Activated naive CD4-positive, alpha-beta T cell treated with anti-CD3 and anti-CD28 coated beads for 36 hours (primary cell): ENCODE measurements at regions not wholly inside any gene's neighbourhood (a gene's known extent, or its start where the extent isn't known, plus 50 kb on each side); places are given as distances from the start of the nearest gene placed in this dataset.

Experiments used
- CTCF ChIA-PET: fragments of 350-600 bp; sonication (Branson Sonifier 250); formaldehyde crosslinking; loops from one replicate; lab custom pipeline; 2021; ENCODE audit warnings: antibody characterized with exemption; lab: Charles Lee
- DNase-seq: peaks from one replicate; pipeline ENCODE4 v3.0.0-alpha.2; 2020
- H3K27ac Mint-ChIP-seq: one replicate; pipeline ENCODE4 v1.8.0; 2021; ENCODE audit warnings: mild to moderate bottlenecking, mixed read lengths
- H3K27me3 Mint-ChIP-seq: one replicate; pipeline ENCODE4 v1.8.0; 2021; ENCODE audit warnings: low read depth, mixed read lengths
- H3K36me3 Mint-ChIP-seq: one replicate; pipeline ENCODE4 v1.8.0; 2021; ENCODE audit warnings: low read depth, mixed read lengths
- H3K4me1 Mint-ChIP-seq: one replicate; pipeline ENCODE4 v1.8.0; 2021; ENCODE audit warnings: low read depth, mixed read lengths
- H3K4me3 Mint-ChIP-seq: one replicate; pipeline ENCODE4 v1.8.0; 2021; ENCODE audit warnings: mild to moderate bottlenecking, moderate library complexity, mixed read lengths
- H3K9me3 Mint-ChIP-seq: one replicate; pipeline ENCODE4 v1.8.0; 2021; ENCODE audit warnings: mixed read lengths
- intact Hi-C: fragments of 100-400 bp; cut with micrococcal nuclease; formaldehyde crosslinking; loops from one replicate; pipeline ENCODE4 v1.15.1; 2023

DNA sequence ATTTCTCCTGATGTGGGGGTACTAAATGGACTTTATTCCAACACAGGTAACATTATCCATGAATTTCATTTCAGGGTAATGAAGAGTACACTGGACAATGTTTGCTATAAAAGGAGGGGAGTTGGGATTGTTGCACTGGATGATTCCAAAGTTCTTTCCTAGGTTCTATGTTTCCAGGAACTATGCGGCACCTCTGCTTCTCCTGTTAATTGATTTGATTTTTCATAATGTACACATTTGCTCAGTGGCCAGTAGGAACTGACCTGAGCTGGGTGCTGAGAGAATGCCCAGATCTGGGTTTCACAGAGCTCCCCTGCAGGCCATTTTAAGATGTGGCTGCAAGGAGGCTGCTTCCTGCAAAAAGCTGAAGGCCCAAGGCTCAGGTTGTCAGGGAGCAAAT lies 171.7 kb downstream of the KLF13 start:
- Mint-ChIP-seq H3K27ac (no peak overlapping the region), H3K4me3 (no peak overlapping the region), H3K4me1 (no peaks in the 10 kb centered on the region), H3K36me3 (no peaks in the 10 kb centered on the region), H3K27me3 (no peaks in the 10 kb centered on the region), H3K9me3 (no peaks in the 10 kb centered on the region)
- CTCF ChIA-PET = interaction anchor here (1.6 to 2.6 kb wide), 2 partner anchors 8 to 10 kb away, joined by 3 to 15 read pairs; no protein-coding TSS in a partner anchor
- DNase-seq = no peak
- intact Hi-C loops = loop anchor here (10.0 kb wide), 1 partner anchor 376 kb away; the partner anchor contains the start of gene OTUD7A

DNA sequence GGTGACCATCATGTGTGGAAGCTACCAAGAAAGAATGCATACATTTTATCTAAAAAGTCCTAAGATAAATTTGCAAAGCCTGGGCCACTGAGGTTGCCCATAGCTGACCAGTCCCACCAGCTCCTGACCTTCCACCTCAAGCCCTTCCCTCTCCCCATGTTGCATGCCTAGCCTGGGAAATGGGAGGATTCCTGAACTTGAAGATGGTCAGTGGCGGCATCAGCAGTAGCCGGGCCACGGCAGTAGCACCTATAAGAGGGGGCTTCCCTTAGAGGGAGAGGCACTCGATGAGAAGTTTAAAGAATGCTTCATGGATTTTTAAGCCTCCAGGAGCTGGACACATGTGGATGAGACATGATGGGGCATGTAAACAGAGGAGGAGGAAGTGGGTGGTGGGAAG lies 172.1 kb downstream of the KLF13 start:
- intact Hi-C loops = loop anchor here (10.0 kb wide), 1 partner anchor 376 kb away; the partner anchor contains the start of gene OTUD7A
- H3K27me3 Mint-ChIP-seq = no peaks in the 10 kb centered on the region
- DNase-seq = no peak
- no peaks in the 10 kb centered on the region for H3K36me3 Mint-ChIP-seq
- CTCF ChIA-PET = interaction anchor here (1.6 to 2.6 kb wide), 2 partner anchors 8 to 10 kb away, joined by 3 to 15 read pairs; no protein-coding TSS in a partner anchor
- no peak overlapping the region for H3K27ac Mint-ChIP-seq
- no peak overlapping the region for H3K4me3 Mint-ChIP-seq
- H3K9me3 Mint-ChIP-seq = no peaks in the 10 kb centered on the region
- no peaks in the 10 kb centered on the region for H3K4me1 Mint-ChIP-seq

DNA sequence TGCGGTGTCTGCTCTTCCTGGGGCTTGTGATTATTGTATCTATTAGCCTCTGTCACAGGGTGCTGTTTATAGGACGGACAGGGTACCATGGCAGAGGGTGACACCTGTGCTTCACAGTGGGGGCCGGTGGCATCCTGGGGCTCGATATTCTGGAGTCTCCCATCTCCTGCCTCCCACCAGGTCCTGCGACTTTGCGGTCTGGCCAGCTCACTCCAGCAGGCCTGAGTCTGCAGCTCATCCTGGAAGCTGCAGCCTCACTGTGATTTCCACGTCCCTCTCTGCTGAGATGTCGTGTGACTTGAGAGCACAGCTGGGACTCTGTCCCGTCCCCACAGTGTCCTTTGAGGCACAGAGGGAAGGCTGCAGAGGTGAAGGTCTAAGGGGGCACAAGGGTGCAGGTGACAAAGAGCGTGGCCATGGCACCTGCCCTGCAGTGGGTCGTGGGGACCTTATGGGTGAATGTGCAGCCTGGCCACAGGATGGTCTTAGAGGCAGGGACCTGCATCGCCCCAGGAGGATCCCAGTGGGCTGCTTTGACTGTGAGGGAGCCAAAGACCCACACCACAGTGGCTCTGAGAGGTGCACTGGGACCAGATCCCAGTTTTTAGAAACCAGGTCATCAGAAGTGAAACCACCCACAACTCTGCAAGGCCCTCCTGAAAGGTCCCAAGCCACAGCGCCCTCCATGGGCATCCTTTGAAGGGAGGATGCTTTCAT lies 172.8 kb downstream of the KLF13 start:
- Mint-ChIP-seq H3K4me3 (no peak overlapping the region), H3K36me3 (no peaks in the 10 kb centered on the region), H3K9me3 (no peaks in the 10 kb centered on the region), H3K4me1 (no peaks in the 10 kb centered on the region), H3K27me3 (no peaks in the 10 kb centered on the region), H3K27ac (no peak overlapping the region)
- CTCF ChIA-PET = interaction anchor here (1.6 to 2.6 kb wide), 2 partner anchors 9 to 11 kb away, joined by 3 to 15 read pairs; no protein-coding TSS in a partner anchor
- intact Hi-C loops = loop anchor here (10.0 kb wide), 1 partner anchor 375 kb away; the partner anchor contains the start of gene OTUD7A
- DNase-seq = no peak

DNA sequence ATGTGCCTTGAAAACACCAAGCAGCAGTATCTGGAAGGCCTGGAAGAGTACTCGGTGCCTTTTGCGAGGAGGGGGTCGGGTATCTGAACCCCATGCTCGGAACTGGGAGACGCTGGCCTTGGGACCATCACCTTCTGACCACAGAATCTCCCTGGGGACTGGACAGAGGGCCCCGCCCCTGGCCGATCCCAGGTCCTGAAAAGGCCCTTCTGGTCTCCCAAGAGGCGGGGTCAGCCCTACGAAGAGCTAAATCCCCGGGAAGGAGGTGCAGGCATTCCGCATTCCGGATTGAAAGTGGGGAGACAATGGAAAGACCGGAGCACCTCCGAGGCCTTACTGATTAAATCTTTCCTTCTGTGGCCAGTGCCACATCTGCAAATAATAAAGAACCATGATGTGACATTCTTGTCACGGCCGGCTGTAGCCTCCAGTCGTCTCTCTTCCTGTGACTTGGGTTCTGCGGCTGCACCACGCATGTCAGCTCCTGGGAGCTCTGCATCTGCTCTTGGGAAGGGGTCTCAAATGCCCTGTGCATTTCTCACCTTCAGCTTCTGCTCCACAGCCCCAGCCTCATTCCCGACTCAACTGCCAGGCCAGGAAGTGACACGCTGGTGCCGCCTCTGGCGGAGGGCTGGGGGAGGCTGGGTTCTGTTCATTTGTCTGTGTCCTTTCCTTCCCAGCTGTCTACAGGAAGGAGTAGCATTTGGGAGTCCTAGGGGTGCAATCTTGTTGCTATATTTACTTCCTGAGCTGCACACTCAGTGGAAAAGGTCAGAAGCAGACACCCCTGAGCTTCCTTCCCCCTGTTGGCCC lies 173.5 kb downstream of the KLF13 start:
- no peak overlapping the region for H3K27ac Mint-ChIP-seq
- no peaks in the 10 kb centered on the region for H3K36me3 Mint-ChIP-seq
- H3K4me3 Mint-ChIP-seq = no peak overlapping the region
- H3K4me1 Mint-ChIP-seq = no peaks in the 10 kb centered on the region
- H3K27me3 Mint-ChIP-seq = no peaks in the 10 kb centered on the region
- no peaks in the 10 kb centered on the region for H3K9me3 Mint-ChIP-seq
- CTCF ChIA-PET = interaction anchor here (1.3 to 3.0 kb wide), 2 partner anchors 11 to 65 kb away, joined by 3 to 16 read pairs; no protein-coding TSS in a partner anchor
- DNase-seq = no peak
- intact Hi-C loops = loop anchor here (10.0 kb wide), 1 partner anchor 375 kb away; the partner anchor contains the start of gene OTUD7A

DNA sequence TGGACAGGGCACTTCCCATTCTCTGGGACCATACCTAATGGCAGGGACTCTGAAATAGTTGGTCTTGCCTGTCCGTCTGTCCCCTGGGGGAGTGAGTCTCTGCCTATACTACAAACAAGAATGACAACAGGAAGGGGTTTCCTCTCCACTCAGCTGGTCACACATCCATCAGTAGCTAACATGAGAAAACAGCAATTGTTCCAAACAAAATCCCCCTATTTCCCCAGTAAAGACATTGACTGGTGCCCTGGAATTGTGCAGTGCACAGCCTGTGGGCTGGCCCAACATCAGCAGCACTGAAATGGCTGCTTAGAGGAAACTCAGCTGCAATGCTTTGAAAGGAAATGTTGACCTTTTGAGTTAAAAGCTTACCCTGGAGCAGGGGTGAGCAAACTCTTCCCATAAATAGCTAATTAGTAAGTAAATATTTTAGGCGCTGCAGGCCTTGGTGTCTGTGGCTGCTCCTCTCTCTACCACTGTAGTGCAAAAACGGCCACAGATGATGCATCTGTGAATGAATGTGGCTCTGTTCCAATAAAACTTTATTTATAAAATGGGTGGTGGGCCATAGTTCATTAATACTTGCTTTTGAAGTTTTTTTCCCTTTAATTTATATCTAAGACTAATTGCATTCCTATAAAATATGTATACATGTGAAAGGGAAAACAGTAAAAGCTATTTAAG lies 174.3 kb downstream of the KLF13 start:
- no peaks in the 10 kb centered on the region for H3K4me1 Mint-ChIP-seq
- H3K9me3 Mint-ChIP-seq = no peaks in the 10 kb centered on the region
- no peaks in the 10 kb centered on the region for H3K27me3 Mint-ChIP-seq
- CTCF ChIA-PET = interaction anchor here (0.7 to 3.0 kb wide), 3 partner anchors 11 to 66 kb away, joined by 3 to 16 read pairs (median 3); no protein-coding TSS in a partner anchor
- H3K27ac Mint-ChIP-seq = no peak overlapping the region
- H3K36me3 Mint-ChIP-seq = no peaks in the 10 kb centered on the region
- no peak overlapping the region for H3K4me3 Mint-ChIP-seq
- intact Hi-C loops = no loop called here
- DNase-seq = no peak

DNA sequence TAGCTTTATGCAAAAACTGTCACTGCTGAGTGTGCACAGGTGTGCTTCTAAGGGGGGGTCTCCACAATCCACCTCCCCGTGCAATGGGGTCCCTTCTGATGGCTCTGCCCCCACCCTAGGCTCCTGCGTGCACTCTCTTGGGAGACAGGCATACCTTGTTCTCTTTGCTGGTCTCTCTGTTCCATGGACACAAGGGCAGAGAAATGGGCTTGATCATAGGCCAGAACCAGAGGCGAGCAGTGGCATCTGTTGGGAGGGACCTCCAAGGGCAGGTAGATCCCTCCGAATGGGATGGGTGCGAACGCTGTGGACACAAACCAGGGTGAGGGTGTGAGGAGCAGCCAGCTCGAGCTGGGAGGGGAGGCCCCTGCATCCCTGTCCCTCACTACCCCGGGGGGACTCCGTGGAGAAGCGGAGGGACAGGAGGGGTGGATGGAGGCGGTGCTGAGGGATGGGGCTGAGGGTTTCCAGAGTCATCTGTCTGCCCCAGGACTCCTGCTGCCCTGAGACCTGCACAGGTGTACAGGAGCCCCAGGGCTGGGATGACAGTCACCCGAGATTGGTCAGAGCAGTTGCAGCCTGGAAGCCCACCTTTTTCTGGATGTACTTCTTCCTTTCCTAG lies 175.0 kb downstream of the KLF13 start:
- intact Hi-C loops = no loop called here
- H3K27ac Mint-ChIP-seq = no peak overlapping the region
- H3K27me3 Mint-ChIP-seq = no peaks in the 10 kb centered on the region
- no peaks in the 10 kb centered on the region for H3K4me1 Mint-ChIP-seq
- CTCF ChIA-PET = interaction anchor here (0.7 to 3.0 kb wide), 2 partner anchors 12 to 23 kb away, joined by 3 to 16 read pairs; no protein-coding TSS in a partner anchor
- H3K4me3 Mint-ChIP-seq = no peak overlapping the region
- no peaks in the 10 kb centered on the region for H3K9me3 Mint-ChIP-seq
- DNase-seq = no peak
- no peaks in the 10 kb centered on the region for H3K36me3 Mint-ChIP-seq

DNA sequence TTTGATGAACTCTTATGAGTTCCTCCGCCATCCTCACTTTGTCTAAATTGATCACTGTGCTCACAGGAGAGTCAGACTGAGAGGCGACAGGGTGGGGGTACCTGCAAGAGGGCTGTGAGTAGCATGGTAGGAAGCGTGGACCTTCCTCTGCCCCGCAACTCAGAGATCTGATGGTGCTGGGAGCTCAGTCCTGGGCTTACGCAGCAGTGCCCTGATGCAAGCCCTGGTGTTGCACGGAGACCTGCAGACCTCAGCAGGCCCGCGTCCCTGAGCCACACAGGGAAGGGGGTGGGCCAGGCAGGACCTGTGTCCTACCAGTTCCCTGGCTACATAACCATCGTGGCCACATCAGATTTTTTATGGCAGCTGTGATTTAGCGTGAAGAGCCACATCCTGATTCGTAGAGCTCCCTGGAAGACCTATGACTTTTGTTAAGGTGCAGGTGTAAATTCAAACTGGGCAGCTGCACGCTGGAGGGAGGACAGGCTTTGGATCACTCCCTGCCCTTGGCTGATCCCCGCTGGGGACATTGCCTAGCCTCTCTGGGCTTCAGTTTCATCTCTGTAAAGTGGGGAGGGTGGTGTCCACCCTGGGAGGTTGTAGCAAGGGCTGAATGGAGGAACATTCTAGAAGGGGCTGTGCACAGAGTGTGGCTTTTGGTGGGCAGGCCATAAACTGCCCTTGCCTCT lies 176.1 kb downstream of the KLF13 start:
- no peaks in the 10 kb centered on the region for H3K36me3 Mint-ChIP-seq
- no peak overlapping the region for H3K4me3 Mint-ChIP-seq
- H3K4me1 Mint-ChIP-seq = no peaks in the 10 kb centered on the region
- intact Hi-C loops = no loop called here
- DNase-seq = no peak
- CTCF ChIA-PET = interaction anchor here (3.0 kb wide), 1 partner anchor 13 kb away, joined by 16 read pairs; no protein-coding TSS in a partner anchor
- H3K27me3 Mint-ChIP-seq = no peaks in the 10 kb centered on the region
- H3K9me3 Mint-ChIP-seq = no peaks in the 10 kb centered on the region
- H3K27ac Mint-ChIP-seq = no peak overlapping the region

DNA sequence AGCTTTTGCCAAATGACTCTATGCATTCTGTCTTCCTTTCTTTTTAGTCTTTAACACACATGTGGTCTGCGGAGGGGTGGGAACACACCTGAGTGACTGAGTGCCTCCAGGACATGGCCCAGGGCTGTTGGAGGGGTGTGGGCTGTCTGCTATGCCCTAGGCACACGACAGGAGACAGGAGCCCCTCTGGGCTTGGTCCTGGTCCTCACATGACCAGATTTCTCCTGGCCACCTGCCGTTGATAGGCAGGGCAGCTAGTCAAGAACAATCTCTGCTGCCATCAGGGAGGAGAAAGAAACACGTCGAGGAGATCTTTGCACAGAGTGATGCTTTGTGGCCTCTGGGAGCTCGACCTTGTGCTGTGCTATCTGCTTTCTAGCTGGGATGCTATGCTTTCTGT lies 176.6 kb downstream of the KLF13 start:
- no peaks in the 10 kb centered on the region for H3K36me3 Mint-ChIP-seq
- H3K27me3 Mint-ChIP-seq = no peaks in the 10 kb centered on the region
- intact Hi-C loops = no loop called here
- no peak overlapping the region for H3K4me3 Mint-ChIP-seq
- no peak overlapping the region for H3K27ac Mint-ChIP-seq
- CTCF ChIA-PET = interaction anchor here (2.5 kb wide), 1 partner anchor 12 kb away, joined by 7 read pairs; no protein-coding TSS in a partner anchor
- H3K9me3 Mint-ChIP-seq = peaks cover 2% of the 10 kb centered on the region
- H3K4me1 Mint-ChIP-seq = no peaks in the 10 kb centered on the region
- DNase-seq = no peak

DNA sequence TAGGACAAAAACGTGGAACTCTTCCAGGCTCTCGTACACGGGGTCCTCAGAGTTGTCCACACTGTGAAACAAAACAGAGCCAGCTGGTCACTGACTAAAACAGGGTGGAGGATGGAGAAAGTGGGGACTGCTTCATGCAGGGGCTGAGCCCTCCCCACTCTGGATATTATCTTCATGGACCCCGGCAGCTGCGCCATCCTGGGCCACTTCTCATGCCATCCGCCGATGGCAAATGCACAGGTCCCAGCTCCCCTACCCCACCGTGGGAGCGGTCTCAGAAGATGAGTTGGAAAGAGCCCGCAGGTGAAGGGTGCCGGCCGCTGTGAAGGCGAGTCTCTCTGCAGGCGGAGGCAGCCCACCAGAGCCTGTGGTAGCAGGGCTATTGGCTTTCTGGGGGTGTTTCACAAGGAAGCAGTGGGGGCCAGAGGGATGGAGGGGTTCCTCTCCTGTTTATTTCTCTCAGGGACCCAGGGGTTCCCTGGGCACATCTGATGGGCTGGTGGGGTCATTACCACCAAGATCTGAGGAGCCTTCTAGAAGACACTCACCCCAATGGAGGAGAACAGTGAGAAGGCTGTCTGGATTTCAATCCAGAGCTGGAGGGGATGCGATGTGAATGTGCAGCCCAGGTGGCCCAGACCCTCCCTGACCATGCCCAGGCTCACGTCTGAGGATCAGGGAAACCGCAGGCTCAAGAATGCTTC lies 177.3 kb downstream of the KLF13 start:
- DNase-seq = no peak
- Mint-ChIP-seq H3K27me3 (no peaks in the 10 kb centered on the region), H3K27ac (no peak overlapping the region), H3K4me1 (no peaks in the 10 kb centered on the region), H3K9me3 (peaks cover 2% of the 10 kb centered on the region), H3K4me3 (no peak overlapping the region), H3K36me3 (no peaks in the 10 kb centered on the region)
- intact Hi-C loops = no loop called here
- CTCF ChIA-PET = interaction anchor here (2.5 kb wide), 1 partner anchor 13 kb away, joined by 7 read pairs; no protein-coding TSS in a partner anchor

DNA sequence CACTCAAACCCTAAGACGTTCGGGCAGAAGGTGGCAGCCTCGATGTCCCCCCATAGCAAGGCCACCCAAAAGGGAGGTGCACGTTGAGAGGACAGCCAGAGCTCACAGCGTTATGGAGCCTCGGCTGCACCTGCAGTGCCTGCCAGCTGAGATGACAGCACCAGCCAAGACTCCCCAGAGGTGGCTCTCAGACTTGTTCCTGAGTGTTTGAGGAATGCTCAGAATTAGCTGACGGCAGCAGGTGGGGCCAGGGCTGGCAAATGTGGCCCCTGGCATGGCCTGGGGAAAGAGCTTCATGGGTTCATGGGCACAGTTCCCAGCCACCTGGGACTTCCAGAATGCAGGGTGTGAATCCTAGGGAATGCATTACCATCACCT lies 177.8 kb downstream of the KLF13 start:
- no peaks in the 10 kb centered on the region for H3K36me3 Mint-ChIP-seq
- no peak for DNase-seq
- CTCF ChIA-PET = interaction anchor here (2.5 to 2.9 kb wide), 2 partner anchors 14 to 16 kb away, joined by 7 to 11 read pairs; no protein-coding TSS in a partner anchor
- H3K9me3 Mint-ChIP-seq = peaks cover 2% of the 10 kb centered on the region
- intact Hi-C loops = no loop called here
- H3K4me3 Mint-ChIP-seq = no peak overlapping the region
- no peaks in the 10 kb centered on the region for H3K4me1 Mint-ChIP-seq
- no peaks in the 10 kb centered on the region for H3K27me3 Mint-ChIP-seq
- no peak overlapping the region for H3K27ac Mint-ChIP-seq
